ENCODE measurements at regions not wholly inside any gene's neighbourhood (a gene's known extent, or its start where the extent isn't known, plus 50 kb on each side); places are given as distances from the start of the nearest gene placed in this dataset.
"Not testable (repeated sequence)": the region's sequence is repeated elsewhere in the genome, so short reads cannot be mapped to it uniquely, and the experiment has no call there.

DNA sequence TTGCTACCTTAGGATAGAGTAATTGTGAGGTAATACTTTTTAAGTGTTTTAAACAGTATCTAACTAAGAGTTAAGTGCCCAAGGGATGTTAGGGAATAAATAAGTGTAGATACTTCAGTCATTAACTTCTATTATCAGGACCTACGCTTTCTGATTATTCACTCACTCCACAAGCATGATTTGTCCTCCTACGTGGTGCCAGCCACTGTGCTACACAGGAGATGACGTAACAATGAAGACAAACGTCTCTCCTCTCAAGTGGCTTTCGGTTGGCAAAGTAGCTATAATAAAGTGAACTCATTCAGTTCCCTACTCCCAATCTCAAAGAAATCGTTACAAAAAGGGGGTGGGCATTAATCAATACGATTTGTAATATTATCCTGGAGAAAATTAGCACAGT, 100.9 kb upstream of the SETBP1 start:
- DNase-seq: no peak

DNA sequence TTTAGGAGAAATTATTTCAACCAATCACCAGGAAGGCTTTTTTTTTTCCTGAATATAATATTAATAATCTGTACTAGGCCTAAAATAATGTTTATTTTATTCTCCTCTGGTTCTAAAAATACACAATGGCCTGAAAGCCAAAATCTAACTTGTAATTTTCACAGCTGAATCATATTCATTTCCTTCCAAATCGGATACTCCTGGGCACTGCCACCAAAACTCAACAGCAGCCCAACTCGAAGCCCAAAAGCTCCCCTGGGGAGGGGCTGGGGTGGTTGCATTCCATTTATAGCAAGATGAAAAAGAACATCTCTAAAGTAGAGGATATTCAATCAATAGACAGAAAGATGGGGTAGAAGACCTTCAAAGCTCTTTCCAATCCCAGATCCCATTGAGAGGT, 100.5 kb upstream of the SETBP1 start:
- DNase-seq: no peak

DNA sequence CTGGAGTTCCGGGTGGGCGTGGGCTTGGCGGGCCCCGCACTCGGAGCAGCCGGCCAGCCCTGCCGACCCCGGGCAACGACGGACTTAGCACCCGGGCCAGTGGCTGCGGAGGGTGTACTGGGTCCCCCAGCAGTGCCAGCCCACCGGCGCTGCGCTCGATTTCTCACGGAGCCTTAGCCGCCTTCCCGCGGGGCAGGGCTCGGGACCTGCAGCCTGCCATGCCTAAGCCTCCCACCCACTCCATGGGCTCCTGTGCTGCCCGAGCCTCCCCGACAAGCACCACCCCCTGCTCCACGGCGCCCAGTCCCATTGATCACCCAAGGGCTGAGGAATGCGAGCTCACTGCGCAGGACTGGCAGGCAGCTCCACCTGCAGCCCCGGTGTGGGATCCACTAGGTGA, 99.9 kb upstream of the SETBP1 start:
- not testable (repeated sequence) for DNase-seq

- DNase-seq: no peak
Measured at GRCh38 chr18:44582456-44582855, 98.2 kb upstream of the SETBP1 start.

GRCh38 chr18:44584900-44585299, 95.8 kb upstream of the SETBP1 start:
- DNase-seq: no peak

DNA sequence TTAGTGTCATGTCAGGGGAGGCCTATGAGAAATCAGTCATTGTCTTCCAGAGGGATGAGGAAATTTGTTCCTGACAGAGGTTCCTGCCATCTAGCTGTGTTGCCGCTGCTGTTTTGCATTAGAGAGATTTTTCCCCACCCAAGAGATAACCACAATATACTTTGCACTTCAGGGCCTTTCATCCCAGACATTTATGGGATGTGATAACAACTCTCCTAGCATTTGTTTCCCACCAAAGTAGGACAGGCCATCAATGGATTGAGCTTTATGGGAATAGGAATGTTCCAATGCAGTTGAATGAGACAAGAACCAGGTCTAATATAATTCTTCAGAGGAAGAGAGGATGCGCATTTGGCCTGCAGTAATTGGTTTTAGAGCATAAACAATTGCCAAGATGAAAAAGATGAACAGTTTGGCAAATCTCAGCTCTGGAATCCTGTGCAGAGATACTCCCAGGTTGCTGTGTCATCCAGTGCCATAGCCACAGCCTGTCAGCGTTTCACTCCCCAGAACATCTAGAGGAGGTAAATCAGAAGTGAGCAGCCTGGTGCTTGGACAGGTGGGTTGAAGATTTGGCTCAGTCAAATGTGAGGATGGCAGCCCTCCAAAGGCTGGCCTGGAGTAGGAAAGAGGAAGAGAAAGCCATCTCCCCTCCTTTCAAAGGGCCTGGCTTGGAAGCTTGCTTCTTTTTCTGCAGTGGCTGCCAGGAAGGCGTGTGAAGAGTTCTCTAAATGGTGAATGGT, 93.7 kb upstream of the SETBP1 start:
- DNase-seq: no peak

GRCh38 chr18:44588508-44588907, 92.2 kb upstream of the SETBP1 start:
- DNase-seq: no peak

GRCh38 chr18:44589693-44590355, 90.9 kb upstream of the SETBP1 start:
- DNase-seq: no peak

DNA sequence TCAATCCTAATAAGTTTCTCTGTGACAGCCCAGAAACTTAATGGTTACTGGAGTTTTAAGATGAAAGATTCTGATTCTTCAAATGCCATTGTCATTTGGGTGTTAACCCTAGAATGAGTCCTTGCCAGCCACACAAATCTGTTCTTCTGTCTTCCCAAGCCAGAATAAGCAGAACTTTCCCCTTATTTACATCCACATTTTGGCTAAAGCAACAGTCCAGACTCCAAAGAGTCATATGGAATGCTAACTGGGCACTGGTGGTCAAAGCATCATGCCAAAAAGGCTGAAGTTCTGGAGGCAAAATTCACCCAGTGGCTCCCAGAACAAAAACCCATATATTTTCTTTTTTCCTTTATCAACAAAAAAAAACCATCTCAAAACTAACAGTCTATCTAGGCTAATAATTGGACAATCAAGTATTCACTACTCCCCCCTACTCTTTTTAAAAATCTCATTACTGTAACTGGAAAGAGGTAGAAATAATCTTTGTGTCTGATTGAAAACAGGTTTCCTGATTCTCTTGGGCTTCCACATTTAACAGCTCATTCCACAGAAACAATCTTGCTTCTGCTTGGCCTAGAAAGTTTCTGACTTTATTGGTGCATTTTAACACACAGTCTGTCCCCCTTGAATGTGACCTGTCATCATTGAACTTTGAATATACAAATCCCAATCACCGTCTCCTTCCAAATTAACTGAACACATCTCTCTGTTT, 89.6 kb upstream of the SETBP1 start:
- DNase-seq: no peak

- DNase-seq: no peak
Measured at GRCh38 chr18:44592639-44593038, 88.0 kb upstream of the SETBP1 start.

GRCh38 chr18:44594799-44595467, 85.8 kb upstream of the SETBP1 start:
- no peak for DNase-seq

DNA sequence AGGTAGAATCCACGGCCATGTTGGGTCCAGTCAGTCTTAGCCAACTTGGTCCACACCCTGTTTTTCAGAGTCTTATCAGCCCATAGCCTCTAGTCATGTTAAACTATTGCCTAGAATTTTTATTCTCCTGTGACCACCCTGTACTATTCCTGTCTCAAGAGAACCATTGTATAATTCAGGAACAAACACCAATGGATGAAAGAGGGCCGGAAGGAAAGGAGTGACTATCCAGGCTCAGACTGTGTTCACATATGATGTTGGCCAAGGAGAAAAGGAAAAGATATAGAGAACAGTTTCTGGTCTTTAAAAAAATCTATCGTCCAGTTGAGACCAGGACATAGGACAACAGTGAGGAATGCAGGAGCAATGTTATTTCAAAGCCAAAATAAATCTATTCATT, 82.9 kb upstream of the SETBP1 start:
- DNase-seq: no peak

DNA sequence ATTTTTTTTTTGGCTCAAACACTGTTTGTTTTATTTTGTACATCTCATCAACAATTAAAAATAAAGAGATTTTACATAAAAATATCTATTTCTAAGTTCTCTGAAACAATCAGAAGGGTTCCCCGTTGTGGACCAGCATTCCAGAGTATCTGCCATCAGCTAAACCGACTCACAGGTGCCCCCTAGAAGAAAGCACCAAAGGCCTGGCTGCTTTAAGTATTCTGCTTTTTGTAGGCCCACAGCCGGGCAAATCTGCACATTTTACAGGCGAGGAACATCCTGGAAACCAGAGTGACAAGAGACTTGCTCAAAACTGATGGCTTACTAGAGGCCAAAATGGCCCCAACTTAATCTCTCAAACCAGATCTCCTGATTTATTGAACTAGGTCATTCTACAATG, 82.2 kb upstream of the SETBP1 start:
- no peak for DNase-seq

GRCh38 chr18:44599412-44599811, 81.3 kb upstream of the SETBP1 start:
- no peak for DNase-seq

DNA sequence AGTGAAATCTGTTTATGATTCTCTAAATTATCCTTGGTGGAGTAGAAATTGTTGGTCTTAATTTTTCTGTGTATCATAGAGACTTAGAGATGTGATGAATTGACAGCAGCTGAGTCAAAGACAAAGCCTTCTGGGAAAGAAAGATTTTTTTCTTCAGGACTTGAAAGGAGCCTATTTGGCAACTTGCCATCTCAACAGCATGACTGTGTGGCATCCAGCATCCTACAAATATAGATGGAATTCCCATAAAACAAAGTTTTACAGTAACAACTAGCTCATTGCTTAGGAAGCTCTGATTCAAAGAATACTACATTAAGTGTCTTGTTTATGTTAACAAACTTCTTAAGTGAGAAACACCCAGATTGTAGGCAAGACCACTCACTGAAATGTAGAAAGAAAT, 79.2 kb upstream of the SETBP1 start:
- no peak for DNase-seq

DNA sequence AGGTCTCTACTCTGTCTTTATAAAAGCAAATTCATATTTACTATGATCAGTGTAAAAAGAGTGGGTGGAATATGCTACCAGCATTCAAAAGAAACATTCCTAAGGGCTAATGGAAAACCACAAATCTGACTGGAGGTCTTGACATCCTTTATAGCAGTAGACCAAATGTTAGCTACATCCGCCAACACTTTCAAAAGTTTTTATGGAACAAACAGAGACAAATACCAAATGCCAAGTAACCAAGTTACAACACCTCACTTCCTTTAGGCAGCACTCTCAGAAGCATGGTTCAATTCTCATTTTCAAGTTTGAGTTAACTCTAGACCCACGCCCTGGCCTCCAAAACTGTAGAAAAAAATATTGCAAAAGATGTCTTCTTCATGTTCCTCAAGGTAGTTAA, 78.3 kb upstream of the SETBP1 start:
- no peak for DNase-seq

- DNase-seq: no peak
Measured at GRCh38 chr18:44602845-44603244, 77.8 kb upstream of the SETBP1 start.

- DNase-seq: no peak
Measured at GRCh38 chr18:44609181-44609941, 71.3 kb upstream of the SETBP1 start.

- DNase-seq: no peak
Measured at GRCh38 chr18:44620812-44621211, 59.9 kb upstream of the SETBP1 start.

GRCh38 chr18:44624052-44624451, 56.6 kb upstream of the SETBP1 start:
- no peak for DNase-seq

DNA sequence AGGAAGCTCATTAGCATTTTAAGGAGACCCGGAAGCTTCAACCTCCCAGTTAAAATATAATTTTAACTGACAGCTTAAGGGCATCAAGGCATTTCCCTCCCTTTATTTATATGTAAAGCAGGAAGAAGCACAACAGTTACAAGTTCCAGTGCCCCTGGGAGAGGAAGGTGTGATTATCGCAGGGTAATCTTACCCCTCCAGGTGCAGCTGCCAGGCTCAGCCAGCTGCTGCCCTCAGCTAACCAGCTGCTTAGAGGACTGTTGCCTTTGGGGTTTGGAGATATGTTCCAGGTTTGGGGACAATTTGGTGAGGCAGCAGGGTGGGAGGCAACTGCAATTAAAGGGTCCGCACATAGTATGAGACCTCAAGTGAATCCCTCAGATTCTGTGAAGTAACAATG, 55.3 kb upstream of the SETBP1 start:
- peak; percentile 15 for DNase-seq

DNA sequence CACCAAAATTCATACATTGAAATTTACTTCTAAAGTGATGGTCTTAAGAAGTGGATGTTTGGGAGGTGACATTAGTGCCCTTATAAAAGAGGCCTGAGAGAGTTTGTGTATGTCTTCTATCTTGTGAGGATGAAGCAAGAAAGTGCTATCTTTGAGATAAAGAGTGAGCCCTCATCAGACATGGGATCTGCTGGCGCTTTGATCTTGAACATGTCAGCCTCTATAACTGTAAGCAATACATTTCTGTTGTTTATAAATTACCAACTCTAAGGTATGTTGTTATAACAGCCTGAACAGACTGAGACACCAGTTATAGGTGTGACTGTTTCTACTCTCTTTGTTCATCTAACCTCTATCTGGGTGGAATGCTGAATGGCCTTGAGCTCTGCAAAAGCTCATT, 54.5 kb upstream of the SETBP1 start:
- no peak for DNase-seq

DNA sequence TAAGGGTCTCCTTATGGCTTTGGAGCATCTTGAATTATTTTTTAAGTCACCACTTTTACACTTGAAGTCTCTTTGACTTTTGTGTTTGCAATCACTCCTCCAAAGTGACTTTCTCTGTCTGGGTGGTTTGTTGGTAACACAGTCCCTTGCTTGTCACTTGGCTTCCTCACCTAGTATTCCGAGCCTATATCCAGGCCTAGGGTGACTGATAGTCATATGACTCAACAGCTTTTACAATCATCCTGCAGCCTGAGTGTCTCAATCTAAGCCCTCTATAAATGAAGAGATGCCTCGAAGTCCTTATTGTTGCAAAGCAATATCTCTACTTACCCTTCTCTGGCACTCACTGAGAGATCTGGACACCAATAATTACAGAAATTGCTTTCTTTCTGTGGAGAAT, 53.9 kb upstream of the SETBP1 start:
- no peak for DNase-seq
